DMS153 treated with DMSO at 0.1 percent for 48 hours (cell line): ENCODE measurements at regions not wholly inside any gene's neighbourhood (a gene's known extent, or its start where the extent isn't known, plus 50 kb on each side); places are given as distances from the start of the nearest gene placed in this dataset.
"Not testable (repeated sequence)": the region's sequence is repeated elsewhere in the genome, so short reads cannot be mapped to it uniquely, and the experiment has no call there.

ENCODE experiments used
- DNase-seq: peaks from one replicate; lab custom pipeline; 2025; ENCODE audit not compliant: unreplicated experiment; lab: John Stamatoyannopoulos, UW

- no peak for DNase-seq
Measured at GRCh38 chr7:132030883-132031282, 474.5 kb upstream of the PODXL start.

GRCh38 chr7:132030086-132030568, 473.7 kb upstream of the PODXL start:
- no peak for DNase-seq

- no peak for DNase-seq
Measured at GRCh38 chr7:132029369-132030085, 473.1 kb upstream of the PODXL start.

- DNase-seq = no peak
Measured at GRCh38 chr7:132028144-132028920, 471.9 kb upstream of the PODXL start.

GRCh38 chr7:132024290-132024689, 467.9 kb upstream of the PODXL start:
- no peak for DNase-seq

GRCh38 chr7:132023466-132023865, 467.0 kb upstream of the PODXL start:
- DNase-seq = no peak

GRCh38 chr7:132022188-132022587, 465.8 kb upstream of the PODXL start:
- DNase-seq = no peak

GRCh38 chr7:132019703-132020102, 463.3 kb upstream of the PODXL start:
- DNase-seq = no peak

- DNase-seq = no peak
Measured at GRCh38 chr7:132009778-132010177, 453.4 kb upstream of the PODXL start.

GRCh38 chr7:132004529-132004928, 448.1 kb upstream of the PODXL start:
- DNase-seq = no peak

- no peak for DNase-seq
Measured at GRCh38 chr7:132002343-132002968, 446.0 kb upstream of the PODXL start.

- no peak for DNase-seq
Measured at GRCh38 chr7:132001146-132001545, 444.7 kb upstream of the PODXL start.

- DNase-seq = no peak
Measured at GRCh38 chr7:131999193-131999592, 442.8 kb upstream of the PODXL start.

- no peak for DNase-seq
Measured at GRCh38 chr7:131995324-131995723, 438.9 kb upstream of the PODXL start.

GRCh38 chr7:131981069-131981468, 424.6 kb upstream of the PODXL start:
- not testable (repeated sequence) for DNase-seq

- not testable (repeated sequence) for DNase-seq
Measured at GRCh38 chr7:131978118-131978517, 421.7 kb upstream of the PODXL start.

- DNase-seq = no peak
Measured at GRCh38 chr7:131976411-131976810, 420.0 kb upstream of the PODXL start.

- DNase-seq = no peak
Measured at GRCh38 chr7:131974671-131975070, 418.2 kb upstream of the PODXL start.

GRCh38 chr7:131972251-131972650, 415.8 kb upstream of the PODXL start:
- no peak for DNase-seq

- no peak for DNase-seq
Measured at GRCh38 chr7:131970602-131971001, 414.2 kb upstream of the PODXL start.

- no peak for DNase-seq
Measured at GRCh38 chr7:131969560-131969959, 413.1 kb upstream of the PODXL start.

GRCh38 chr7:131967216-131967730, 410.8 kb upstream of the PODXL start:
- no peak for DNase-seq
